Prostate gland (tissue), 2 donors: ENCODE measurements at regions not wholly inside any gene's neighbourhood (a gene's known extent, or its start where the extent isn't known, plus 50 kb on each side); places are given as distances from the start of the nearest gene placed in this dataset.

Source experiments
- CTCF ChIP-seq, 4 experiments: fragments of 200-600 bp in 2 of 4; fragments of 450-650 bp in 2 of 4; sonication (generic) in 2 of 4; IDR thresholded peaks; 1 replicate in 3 of 4; 2 replicates in 1 of 4; pipeline ENCODE4 v1.5.1; 2016 to 2019; ENCODE audit warnings: antibody characterized with exemption in 4 of 4, mild to moderate bottlenecking in 2 of 4, moderate library complexity in 2 of 4
- POLR2A ChIP-seq: fragments of 450-650 bp; IDR thresholded peaks from one replicate; pipeline ENCODE4 v1.6.1; 2016; ENCODE audit warnings: antibody characterized with exemption, mild to moderate bottlenecking

- TF ChIP-seq CTCF (IDR thresholded peaks at IDR 0.05) (no peak), POLR2A (no peak)
Observed at GRCh38 chr9:117887941-117888340, 183.7 kb downstream of the TLR4 start.
